ENCODE measurements at regions not wholly inside any gene's neighbourhood (a gene's known extent, or its start where the extent isn't known, plus 50 kb on each side); places are given as distances from the start of the nearest gene placed in this dataset.

GRCh38 chr14:38502239-38502638 is 246.3 kb upstream of the CLEC14A start:
- DNase-seq, result no peak

DNA sequence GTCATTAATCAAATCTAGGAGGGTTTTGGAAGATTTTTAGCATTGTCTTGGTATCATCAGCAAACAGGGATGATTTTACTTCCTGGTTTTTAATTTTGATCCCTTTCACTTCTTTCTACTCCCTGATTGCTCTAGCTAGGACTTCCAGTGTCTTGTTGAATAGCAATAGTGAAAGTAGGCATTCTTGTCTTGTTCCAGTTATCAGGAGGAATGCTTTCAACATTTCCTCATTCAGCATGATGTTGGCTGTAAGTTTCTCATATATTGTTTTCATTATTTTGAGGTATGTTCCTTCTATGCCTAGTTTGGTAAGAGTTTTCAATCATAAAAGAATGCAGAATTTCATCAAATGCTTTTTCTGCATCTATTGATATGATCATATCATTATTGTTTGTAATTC is 244.2 kb upstream of the CLEC14A start:
- no peak for DNase-seq

GRCh38 chr14:38496092-38496491 is 240.2 kb upstream of the CLEC14A start:
- DNase-seq, result no peak

- DNase-seq, result no peak
These were observed 234.4 kb upstream of the CLEC14A start for GRCh38 chr14:38490273-38490672.

DNA sequence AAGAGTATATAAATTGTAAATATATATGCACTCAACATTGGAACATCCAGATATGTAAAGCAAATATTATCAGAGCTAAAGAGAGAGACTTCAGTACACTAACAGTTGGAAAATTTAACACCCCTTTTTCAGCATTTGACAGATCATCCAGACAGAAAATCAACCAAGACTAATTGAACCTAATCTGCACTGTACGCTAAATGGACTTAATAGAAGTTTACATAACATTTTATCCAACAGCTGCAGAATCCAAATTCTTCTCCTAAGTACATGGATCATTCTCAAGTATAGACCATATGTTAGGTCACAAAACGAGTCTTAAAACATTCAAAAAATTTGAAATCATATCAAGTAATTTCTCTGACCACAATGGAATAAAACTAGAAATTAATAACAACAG is 229.1 kb upstream of the CLEC14A start:
- no peak for DNase-seq

- DNase-seq, result no peak
These were observed 226.2 kb upstream of the CLEC14A start for GRCh38 chr14:38481952-38482678.

DNA sequence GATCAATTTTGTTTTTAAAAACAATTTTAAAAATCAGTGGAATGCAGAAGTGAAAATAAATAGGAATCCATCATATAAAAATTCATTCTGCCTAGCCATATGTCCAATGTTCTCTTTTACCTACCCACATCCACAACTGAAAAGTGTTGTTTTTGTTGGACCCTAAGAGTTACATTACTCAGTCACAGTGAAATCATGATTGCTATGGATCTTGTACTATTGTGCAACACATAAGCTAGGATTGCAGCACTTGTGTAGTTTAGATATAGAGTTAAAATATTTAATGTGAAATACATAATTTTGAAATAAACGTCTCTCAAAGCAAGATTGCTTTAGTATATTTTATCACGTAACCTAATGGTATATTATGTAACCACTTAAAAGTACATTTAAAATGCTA is 213.3 kb upstream of the CLEC14A start:
- DNase-seq, result no peak

GRCh38 chr14:38442208-38442607 is 186.3 kb upstream of the CLEC14A start:
- DNase-seq, result no peak

DNA sequence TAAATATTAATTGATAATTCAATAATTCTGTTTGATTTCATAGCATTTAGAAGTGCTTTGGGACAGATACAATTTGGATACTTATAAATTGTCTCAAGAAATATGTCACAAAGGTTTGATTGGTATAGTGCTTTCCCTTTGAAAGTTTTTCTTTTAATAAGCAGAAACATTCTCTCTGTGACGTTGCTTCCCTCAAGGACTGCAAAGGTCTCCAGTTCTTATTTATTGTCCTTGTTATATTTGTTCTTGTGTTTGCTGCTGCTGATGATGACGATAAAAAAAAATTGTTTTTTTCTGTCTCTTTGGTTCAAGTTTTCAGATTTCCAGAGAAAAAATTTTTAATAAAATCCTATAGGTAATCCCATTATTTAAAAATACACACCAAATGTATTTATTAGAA is 176.3 kb upstream of the CLEC14A start:
- DNase-seq, result no peak

GRCh38 chr14:38431156-38431555 is 175.3 kb upstream of the CLEC14A start:
- DNase-seq, result no peak

- DNase-seq, result no peak
These were observed 174.6 kb upstream of the CLEC14A start for GRCh38 chr14:38430522-38430921.

DNA sequence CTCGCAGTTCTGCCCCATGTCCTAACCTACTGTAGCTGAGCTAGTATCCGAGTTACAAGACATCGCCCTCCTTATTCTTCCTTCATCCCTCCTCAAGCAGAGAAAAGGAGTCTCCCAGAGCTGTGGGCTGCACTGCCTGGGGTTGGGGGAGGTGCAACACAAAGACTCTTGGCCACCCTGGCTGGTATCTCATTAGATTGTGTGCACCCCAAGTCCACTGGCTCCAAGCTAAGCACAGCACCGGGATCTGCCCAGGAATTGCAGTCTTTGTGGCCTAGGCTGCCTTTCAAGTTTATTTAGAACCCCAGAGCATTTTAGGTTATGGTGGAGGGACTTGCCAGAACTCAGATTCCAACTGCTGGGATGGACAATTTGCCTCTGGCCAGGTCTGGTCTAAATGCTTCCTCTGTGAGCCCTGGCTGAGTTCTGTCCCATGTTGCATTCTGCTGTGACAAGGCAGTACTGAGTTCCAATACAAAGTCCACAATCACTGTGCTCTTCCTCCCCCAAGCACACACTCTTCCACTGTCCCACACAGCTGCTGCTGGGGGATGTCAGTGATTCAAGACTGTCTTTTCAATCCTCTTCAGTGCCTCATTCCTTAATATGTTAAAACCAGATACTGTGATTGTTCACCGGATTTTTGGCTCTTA is 169.6 kb upstream of the CLEC14A start:
- DNase-seq, result no peak

GRCh38 chr14:38420048-38420447 is 164.2 kb upstream of the CLEC14A start:
- DNase-seq, result no peak

- no peak for DNase-seq
These were observed 163.7 kb upstream of the CLEC14A start for GRCh38 chr14:38419579-38419978.

DNA sequence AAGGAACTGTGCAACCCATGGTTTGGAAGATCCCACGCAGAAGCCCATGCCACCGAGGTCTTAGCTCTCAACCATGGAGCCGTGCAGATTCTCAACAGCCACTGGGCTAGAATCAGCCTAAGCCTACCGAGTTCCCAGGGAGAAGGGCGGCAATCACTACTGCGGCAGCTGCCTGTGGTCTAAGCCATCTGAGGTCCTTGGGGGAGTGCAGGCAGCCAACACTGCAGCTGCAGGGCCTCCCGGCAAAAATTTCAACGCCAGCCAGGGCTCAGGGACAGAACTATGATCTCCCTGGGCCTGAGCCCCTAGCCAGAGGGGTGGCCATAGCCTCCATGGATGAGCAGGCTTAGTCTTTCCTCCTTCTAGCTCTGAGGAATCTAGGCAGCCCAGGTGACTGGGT is 156.8 kb upstream of the CLEC14A start:
- no peak for DNase-seq

DNA sequence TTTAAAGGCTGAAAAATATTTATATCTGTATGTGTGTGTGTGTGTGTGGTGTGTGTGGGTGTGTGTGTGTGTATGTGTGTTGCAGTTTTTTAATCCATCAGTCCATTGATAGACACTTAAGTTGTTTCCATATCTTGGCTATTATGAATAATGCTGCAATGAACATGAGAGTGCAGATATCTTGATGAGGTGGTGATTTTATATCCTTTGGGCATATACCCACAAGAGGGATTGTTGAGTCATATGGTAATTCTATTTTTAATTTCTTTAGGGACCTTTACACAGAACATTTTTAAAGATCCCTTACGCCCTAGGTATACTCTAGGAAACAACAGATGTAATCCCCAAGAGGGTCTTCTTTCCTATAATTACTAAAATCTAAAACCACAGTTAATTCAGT is 154.5 kb upstream of the CLEC14A start:
- DNase-seq, result no peak

- DNase-seq, result no peak
These were observed 153.3 kb upstream of the CLEC14A start for GRCh38 chr14:38409071-38409705.

GRCh38 chr14:38405851-38406635 is 150.2 kb upstream of the CLEC14A start:
- DNase-seq, result no peak

DNA sequence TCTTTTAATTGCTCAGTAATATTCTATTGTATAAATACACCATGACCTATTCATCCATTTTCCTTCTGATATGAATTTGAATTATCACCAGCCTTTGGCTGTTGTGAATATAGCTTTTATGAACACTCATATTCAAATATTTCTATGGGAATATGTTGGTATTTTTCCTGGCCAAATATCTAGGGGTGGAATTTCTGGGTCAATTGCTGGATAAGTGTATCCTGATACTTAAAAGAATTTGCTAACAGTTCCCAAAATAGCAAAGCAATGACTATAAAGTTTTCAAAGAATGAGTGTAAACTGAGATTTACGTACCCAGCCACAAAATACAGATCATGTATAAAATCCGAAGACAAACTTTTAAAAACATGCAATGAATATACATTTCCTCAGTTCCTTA is 148.7 kb upstream of the CLEC14A start:
- no peak for DNase-seq

- DNase-seq, result no peak
These were observed 148.2 kb upstream of the CLEC14A start for GRCh38 chr14:38404100-38404541.

- DNase-seq, result no peak
These were observed 144.9 kb upstream of the CLEC14A start for GRCh38 chr14:38400751-38401150.

DNA sequence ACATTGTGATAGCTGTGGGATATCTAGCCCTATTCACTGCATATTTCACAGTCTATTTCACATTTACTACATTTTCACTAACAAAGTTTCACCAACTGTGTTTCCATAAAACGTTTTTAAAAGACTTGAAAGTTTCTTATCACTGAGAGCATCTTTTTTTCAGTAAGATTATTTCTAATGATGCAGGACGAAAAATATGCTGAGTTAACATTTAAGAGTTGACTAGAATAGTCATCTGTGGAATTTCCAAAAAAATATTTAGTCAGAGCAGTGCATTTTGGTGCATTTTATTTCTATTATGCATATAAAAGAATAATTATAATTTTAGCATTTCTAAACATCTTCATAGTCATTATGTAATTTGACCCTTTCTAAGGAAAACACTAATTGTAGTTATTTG is 143.8 kb upstream of the CLEC14A start:
- DNase-seq, result no peak

DNA sequence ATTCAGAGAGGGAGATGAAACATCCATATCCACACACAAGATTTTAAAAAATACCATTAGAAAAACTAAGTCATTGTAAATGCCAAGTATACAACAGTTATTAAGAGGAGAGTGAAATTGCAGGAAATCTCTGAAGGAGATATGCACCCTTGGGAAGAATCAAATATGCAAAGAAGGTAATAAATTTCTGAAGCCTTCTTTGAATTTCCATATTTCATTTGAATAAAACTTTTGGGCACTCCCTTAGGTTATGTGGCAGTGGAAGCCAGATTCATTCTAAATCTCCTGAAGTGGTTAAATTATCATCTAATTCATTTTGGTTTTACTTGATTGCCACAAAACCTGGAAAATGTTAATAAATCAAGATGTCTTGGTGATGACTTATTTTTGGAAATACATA is 138.9 kb upstream of the CLEC14A start:
- no peak for DNase-seq

DNA sequence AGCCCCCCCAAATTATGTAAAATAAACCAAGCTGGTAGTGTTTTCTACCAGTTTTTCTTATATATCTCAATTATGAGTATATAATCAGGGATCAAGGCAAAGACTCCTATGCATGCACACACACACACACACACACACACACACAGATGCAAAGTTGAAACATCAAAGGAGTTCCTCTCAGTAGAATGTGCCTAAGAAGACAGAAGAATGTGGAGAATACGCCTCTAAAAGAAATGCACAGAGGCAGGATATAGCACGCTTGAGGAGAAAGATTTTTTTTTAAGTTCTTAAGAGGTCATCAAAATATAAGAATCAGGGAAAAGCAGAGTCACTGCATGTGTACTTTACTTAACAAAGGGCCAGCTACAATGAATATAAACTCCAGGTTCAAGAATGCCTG is 138.2 kb upstream of the CLEC14A start:
- DNase-seq, result no peak

Measured in activated T-cell treated with anti-CD3 and anti-CD28 coated beads for 4 hours (primary cell).